SK-N-SH (cell line): ENCODE measurements at regions not wholly inside any gene's neighbourhood (a gene's known extent, or its start where the extent isn't known, plus 50 kb on each side); places are given as distances from the start of the nearest gene placed in this dataset.

Experiments
- CTCF ChIA-PET: fragments of 300-600, 350-600 bp; formaldehyde crosslinking; extraction: SDS; loops from one replicate; lab custom pipeline; 2021; lab: Yijun Ruan, JAX
- POLR2A ChIA-PET: fragments of 350-600 bp; sonication (Branson Sonifier 250); formaldehyde crosslinking; extraction: SDS; loops from one replicate; lab custom pipeline; 2020; ENCODE audit warnings: antibody characterized with exemption, inconsistent platforms; lab: Yijun Ruan, JAX
- DNase-seq: peaks from one replicate; pipeline ENCODE4 v3.0.0; 2012
- H2AFZ ChIP-seq: fragments of 200-600 bp; sonication (generic); 2 replicates; pipeline ENCODE4 v1.8.1; 2016; ENCODE audit warnings: antibody characterized with exemption, mild to moderate bottlenecking, low read depth
- H3F3A ChIP-seq: fragments of 200-600 bp; sonication (generic); replicated peaks from 2 replicates; pipeline ENCODE3; 2016; ENCODE audit warnings: antibody characterized with exemption, mild to moderate bottlenecking; ENCODE audit not compliant: insufficient read depth
- H3K27ac ChIP-seq, 2 experiments: fragments of 200-500 bp in 1 of 2; fragments of 200-600 bp in 1 of 2; sonication (Bioruptor generic) in 1 of 2; sonication (generic), shearing (Covaris generic) in 1 of 2; 2 replicates each; pipeline versions ENCODE4 v1.5.1 to v1.6.1; 2014 to 2016; ENCODE audit warnings: low read depth in 2 of 2, inconsistent platforms in 1 of 2, low read length in 1 of 2, mild to moderate bottlenecking in 1 of 2, mixed read lengths in 1 of 2
- H3K27me3 ChIP-seq: fragments of 200-600 bp; sonication (generic), shearing (Covaris generic); 2 replicates; pipeline ENCODE4 v1.6.1; 2016; ENCODE audit warnings: mixed run types; ENCODE audit not compliant: insufficient read depth
- H3K36me3 ChIP-seq, 2 experiments: fragments of 200-500 bp in 1 of 2; fragments of 200-600 bp in 1 of 2; sonication (Bioruptor generic) in 1 of 2; sonication (generic) in 1 of 2; replicated peaks in 1 of 2; 2 replicates each; pipeline versions ENCODE3 to v1.5.1; 2014 to 2016; ENCODE audit warnings: low read length in 1 of 2, mild to moderate bottlenecking in 1 of 2; ENCODE audit not compliant: insufficient read depth in 2 of 2, control insufficient read depth in 1 of 2
- H3K4me1 ChIP-seq, 2 experiments: fragments of 200-500 bp in 1 of 2; fragments of 200-600 bp in 1 of 2; sonication (Bioruptor generic) in 1 of 2; sonication (generic), shearing (Covaris generic) in 1 of 2; 2 replicates each; pipeline versions ENCODE4 v1.5.1 to v1.6.1; 2014 to 2016; ENCODE audit warnings: low read depth in 1 of 2, low read length in 1 of 2, mixed run types in 1 of 2; ENCODE audit not compliant: insufficient read depth in 2 of 2, control insufficient read depth in 1 of 2
- H3K4me2 ChIP-seq: fragments of 200-600 bp; sonication (generic), shearing (Covaris generic); 2 replicates; pipeline ENCODE4 v1.6.1; 2017; ENCODE audit warnings: mixed run types
- H3K4me3 ChIP-seq, 2 experiments: fragments of 200-500 bp in 1 of 2; fragments of 200-600 bp in 1 of 2; sonication (Bioruptor generic) in 1 of 2; sonication (generic), shearing (Covaris generic) in 1 of 2; 2 replicates each; pipeline versions ENCODE4 v1.5.1 to v1.8.1; 2014 to 2016; ENCODE audit warnings: low read depth in 2 of 2, inconsistent platforms in 1 of 2, low read length in 1 of 2, mild to moderate bottlenecking in 1 of 2, mixed read lengths in 1 of 2, moderate library complexity in 1 of 2
- H3K79me2 ChIP-seq: fragments of 200-600 bp; sonication (generic); 2 replicates; pipeline ENCODE4 v1.8.1; 2017; ENCODE audit warnings: mild to moderate bottlenecking; ENCODE audit not compliant: insufficient read depth
- H3K9ac ChIP-seq: fragments of 200-600 bp; sonication (generic); 2 replicates; pipeline ENCODE4 v1.6.1; 2017; ENCODE audit warnings: mixed run types
- H3K9me2 ChIP-seq: fragments of 200-600 bp; sonication (generic); 2 replicates; pipeline ENCODE4 v1.6.1; 2017; ENCODE audit warnings: mixed run types
- H3K9me3 ChIP-seq: fragments of 200-600 bp; sonication (generic); 2 replicates; pipeline ENCODE4 v1.6.1; 2017; ENCODE audit warnings: mixed run types, mild to moderate bottlenecking, moderate library complexity
- H4K20me1 ChIP-seq: fragments of 200-600 bp; sonication (generic); 2 replicates; pipeline ENCODE4 v1.6.1; 2017; ENCODE audit warnings: mild to moderate bottlenecking, mixed run types; ENCODE audit not compliant: insufficient read depth
- CTCF ChIP-seq: fragments of 200-600 bp; sonication (generic); IDR thresholded peaks from 2 replicates; pipeline ENCODE4 v1.6.1; 2017; ENCODE audit warnings: antibody characterized with exemption, mild to moderate bottlenecking, moderate library complexity
- ELF1 ChIP-seq: IDR thresholded peaks from 2 replicates; pipeline ENCODE4 v1.4.0; 2012
- EZH2phosphoT487 ChIP-seq: fragments of 200-600 bp; sonication (generic); IDR thresholded peaks from 2 replicates; pipeline ENCODE4 v1.6.1; 2017; ENCODE audit warnings: low read depth, mixed run types, mild to moderate bottlenecking, antibody characterized with exemption, moderate library complexity, borderline replicate concordance
- GATA2 ChIP-seq: sonication (generic); formaldehyde crosslinking; IDR thresholded peaks from 2 replicates; pipeline ENCODE4 v1.5.0; 2020; ENCODE audit warnings: mild to moderate bottlenecking, missing genetic modification reagents
- IRF3 ChIP-seq: fragments of 150-350 bp; IDR thresholded peaks from 2 replicates; pipeline ENCODE4 v1.6.1; 2016; ENCODE audit warnings: mild to moderate bottlenecking, low read depth, low read length
- JUND ChIP-seq: IDR thresholded peaks from 2 replicates; pipeline ENCODE4 v1.4.0; 2012
- NRF1 ChIP-seq: IDR thresholded peaks from 2 replicates; pipeline ENCODE4 v1.6.1; 2012; ENCODE audit warnings: low read depth, mild to moderate bottlenecking, low read length
- POLR2AphosphoS5 ChIP-seq: IDR thresholded peaks from 2 replicates; pipeline ENCODE4 v1.6.1; 2012; ENCODE audit warnings: low read depth, low read length
- RAD21 ChIP-seq: IDR thresholded peaks from 2 replicates; pipeline ENCODE4 v1.6.1; 2012; ENCODE audit warnings: mild to moderate bottlenecking, low read length
- RCOR1 ChIP-seq: fragments of 150-350 bp; IDR thresholded peaks from 2 replicates; pipeline ENCODE4 v1.6.1; 2017; ENCODE audit warnings: antibody characterized with exemption, low read length
- SMC3 ChIP-seq: IDR thresholded peaks from 2 replicates; pipeline ENCODE4 v1.6.1; 2012; ENCODE audit warnings: low read depth, low read length, improper control_type of control experiment
- TAF1 ChIP-seq: IDR thresholded peaks from 2 replicates; pipeline ENCODE4 v1.6.1; 2012; ENCODE audit warnings: low read depth, mild to moderate bottlenecking, low read length, moderate library complexity, borderline replicate concordance
- TEAD4 ChIP-seq: IDR thresholded peaks from 2 replicates; pipeline ENCODE4 v1.4.0; 2012; ENCODE audit warnings: mild to moderate bottlenecking, borderline replicate concordance; ENCODE audit not compliant: insufficient read depth
- USF1 ChIP-seq: IDR thresholded peaks from 2 replicates; pipeline ENCODE4 v1.4.0; 2012; ENCODE audit warnings: low read depth, borderline replicate concordance
- YY1 ChIP-seq: IDR thresholded peaks from 2 replicates; pipeline ENCODE4 v1.4.0; 2012; ENCODE audit warnings: low read depth, mild to moderate bottlenecking
- ZBTB33 ChIP-seq: IDR thresholded peaks from 2 replicates; pipeline ENCODE4 v1.4.0; 2012; ENCODE audit warnings: low read depth, borderline replicate concordance
- WGBS: methylation state at CpG from one replicate; pipeline ENCODE4 v1.1.6; 2017; ENCODE audit warnings: low lambda C conversion rate; 5-methylcytosine and 5-hydroxymethylcytosine counted together

- Histone ChIP-seq H3K79me2 (no peaks in the 10 kb centered on the region), H3K9me2 (no peaks in the 10 kb centered on the region)
- TF ChIP-seq CTCF (no peak), NRF1 (no peak), ELF1 (no peak), EZH2phosphoT487 (no peak), RAD21 (no peak), RCOR1 (no peak), SMC3 (no peak), ZBTB33 (no peak), YY1 (no peak), TEAD4 (no peak), TAF1 (no peak), IRF3 (no peak), POLR2AphosphoS5 (no peak), JUND (no peak), GATA2 (CRISPR knock-in tag) (no peak), USF1 (no peak)
- TF ChIP-seq, all 33 proteins: peak for 0
- no peaks in the 10 kb centered on the region for H3K36me3 ChIP-seq
- H3K4me3 ChIP-seq: no peak overlapping the region
- ChIA-PET CTCF (interaction anchor here (0.6 to 1.3 kb wide), 4 partner anchors 53 to 1518 kb away, joined by 3 to 4 read pairs (median 3); no protein-coding TSS in a partner anchor), POLR2A (no interaction called here)
- no peaks in the 10 kb centered on the region for H4K20me1 ChIP-seq
- no peak for DNase-seq
- H3F3A ChIP-seq: no peaks in the 10 kb centered on the region
- no peak overlapping the region for H3K27ac ChIP-seq
- no peaks in the 10 kb centered on the region for H3K9me3 ChIP-seq
- no peaks in the 10 kb centered on the region for H3K27me3 ChIP-seq
- 53% methylated on average over 3 of the region's 3 CpGs for WGBS
- H3K4me2 ChIP-seq: no peak overlapping the region
- no peak overlapping the region for H2AFZ ChIP-seq
- H3K9ac ChIP-seq: no peak overlapping the region
- H3K4me1 ChIP-seq: peaks cover 0 to under 1% of the 10 kb centered on the region in 2 experiments; a peak in 1 of 4 replicates
These were observed 129.8 kb downstream of the CD164 start for GRCh38 chr6:109252261-109253041.
